ENCODE measurements at regions not wholly inside any gene's neighbourhood (a gene's known extent, or its start where the extent isn't known, plus 50 kb on each side); places are given as distances from the start of the nearest gene placed in this dataset.

GRCh38 chr7:145732521-145732920 lies 384.1 kb upstream of the CNTNAP2 start:
- intact Hi-C loops (cut with DNase I; ENCODE audit: low total_unique reads) = no loop called here
- Histone ChIP-seq H3K4me3 (no peak overlapping the region), H3K36me3 (no peaks in the 10 kb centered on the region), H3K27me3 (replicated peaks in 1 of 7) (no peaks in the 10 kb centered on the region), H3K4me1 (no peaks in the 10 kb centered on the region), H3K9me3 (peaks cover 0 to 7% (median 0%) of the 10 kb centered on the region in 8 donors), H3K27ac (no peak overlapping the region)
- 41 to 56% (median 44%) methylated on average over 2 of the region's 2 CpGs for WGBS, 5 donors
- TF ChIP-seq POLR2AphosphoS5 (IDR thresholded peaks at IDR 0.05) = no peak
- TF ChIP-seq CTCF (IDR thresholded peaks at IDR 0.05 in 8 of 11, conservative IDR thresholded peaks at IDR 0.05 in 3 of 11) = no peak
- TF ChIP-seq POLR2A (IDR thresholded peaks at IDR 0.05) = no peak
- no peak for DNase-seq

GRCh38 chr7:145729691-145730090 lies 386.9 kb upstream of the CNTNAP2 start:
- Histone ChIP-seq H3K4me3 (no peak overlapping the region), H3K4me1 (no peaks in the 10 kb centered on the region), H3K9me3 (peaks cover 0 to 7% (median 0%) of the 10 kb centered on the region in 8 donors), H3K27me3 (replicated peaks in 1 of 7) (no peaks in the 10 kb centered on the region), H3K36me3 (no peaks in the 10 kb centered on the region), H3K27ac (no peak overlapping the region)
- WGBS, 5 donors = 67 to 78% (median 72%) methylated on average over 4 of the region's 4 CpGs
- DNase-seq = no peak
- TF ChIP-seq POLR2AphosphoS5 (IDR thresholded peaks at IDR 0.05) (no peak), POLR2A (IDR thresholded peaks at IDR 0.05) (no peak), CTCF (IDR thresholded peaks at IDR 0.05 in 8 of 11, conservative IDR thresholded peaks at IDR 0.05 in 3 of 11) (no peak)
- intact Hi-C loops (cut with DNase I; ENCODE audit: low total_unique reads) = no loop called here

GRCh38 chr7:145718129-145718528 lies 398.5 kb upstream of the CNTNAP2 start:
- Histone ChIP-seq H3K27ac (no peak overlapping the region), H3K9me3 (peaks cover 0 to 17% (median 2%) of the 10 kb centered on the region in 8 donors), H3K27me3 (replicated peaks in 1 of 7) (no peaks in the 10 kb centered on the region), H3K36me3 (no peaks in the 10 kb centered on the region), H3K4me1 (no peaks in the 10 kb centered on the region), H3K4me3 (no peak overlapping the region)
- TF ChIP-seq CTCF (IDR thresholded peaks at IDR 0.05 in 8 of 11, conservative IDR thresholded peaks at IDR 0.05 in 3 of 11) (no peak), POLR2A (IDR thresholded peaks at IDR 0.05) (no peak), POLR2AphosphoS5 (IDR thresholded peaks at IDR 0.05) (no peak)
- DNase-seq = no peak
- 53 to 65% (median 56%) methylated on average over 1 to 2 of the region's 2 CpGs for WGBS, 5 donors
- intact Hi-C loops (cut with DNase I; ENCODE audit: low total_unique reads) = no loop called here

- Histone ChIP-seq H3K9me3 (peaks cover 0 to 8% (median 0%) of the 10 kb centered on the region in 8 donors), H3K4me1 (no peaks in the 10 kb centered on the region)
- intact Hi-C loops (cut with DNase I; ENCODE audit: low total_unique reads) = no loop called here
Observed at GRCh38 chr7:145700488-145700887, 416.1 kb upstream of the CNTNAP2 start.

More at GRCh38 chr7:145700488-145700887, 416.1 kb upstream of the CNTNAP2 start:
- DNase-seq = no peak
- Histone ChIP-seq H3K27ac (no peak overlapping the region), H3K36me3 (no peaks in the 10 kb centered on the region), H3K4me3 (no peak overlapping the region), H3K27me3 (replicated peaks in 1 of 7) (no peaks in the 10 kb centered on the region)
- 60 to 71% (median 69%) methylated on average over 3 of the region's 3 CpGs for WGBS, 5 donors
- TF ChIP-seq POLR2AphosphoS5 (IDR thresholded peaks at IDR 0.05) (no peak), CTCF (IDR thresholded peaks at IDR 0.05 in 8 of 11, conservative IDR thresholded peaks at IDR 0.05 in 3 of 11) (no peak), POLR2A (IDR thresholded peaks at IDR 0.05) (no peak)
